GM04504 (cell line): ENCODE measurements at regions not wholly inside any gene's neighbourhood (a gene's known extent, or its start where the extent isn't known, plus 50 kb on each side); places are given as distances from the start of the nearest gene placed in this dataset.

ENCODE experiments used
- DNase-seq: peaks from one replicate; pipeline ENCODE4 v3.0.0-alpha.2; 2012; ENCODE audit warnings: low read depth

GRCh38 chr5:74316064-74316603 is 324.4 kb downstream of the ENC1 start:
- DNase-seq, result peak; percentile 90

GRCh38 chr5:74314906-74315305 is 325.6 kb downstream of the ENC1 start:
- no peak for DNase-seq

GRCh38 chr5:74313896-74314295 is 326.6 kb downstream of the ENC1 start:
- no peak for DNase-seq

GRCh38 chr5:74312746-74313145 is 327.8 kb downstream of the ENC1 start:
- no peak for DNase-seq

GRCh38 chr5:74311961-74312360 is 328.6 kb downstream of the ENC1 start:
- DNase-seq, result no peak

- no peak for DNase-seq
Measured at GRCh38 chr5:74310997-74311930, 329.3 kb downstream of the ENC1 start.

- no peak for DNase-seq
Measured at GRCh38 chr5:74310386-74310785, 330.1 kb downstream of the ENC1 start.

- no peak for DNase-seq
Measured at GRCh38 chr5:74309050-74309449, 331.5 kb downstream of the ENC1 start.

GRCh38 chr5:74306845-74307244 is 333.7 kb downstream of the ENC1 start:
- no peak for DNase-seq

GRCh38 chr5:74304536-74304935 is 336.0 kb downstream of the ENC1 start:
- no peak for DNase-seq

- DNase-seq, result no peak
Measured at GRCh38 chr5:74303578-74303977, 336.9 kb downstream of the ENC1 start.

GRCh38 chr5:74301576-74301975 is 339.0 kb downstream of the ENC1 start:
- no peak for DNase-seq

GRCh38 chr5:74300808-74301389 is 339.6 kb downstream of the ENC1 start:
- DNase-seq, result no peak

- no peak for DNase-seq
Measured at GRCh38 chr5:74299833-74300232, 340.7 kb downstream of the ENC1 start.

- no peak for DNase-seq
Measured at GRCh38 chr5:74296685-74297408, 343.7 kb downstream of the ENC1 start.

GRCh38 chr5:74295676-74296075 is 344.9 kb downstream of the ENC1 start:
- no peak for DNase-seq

GRCh38 chr5:74295141-74295540 is 345.4 kb downstream of the ENC1 start:
- DNase-seq, result no peak

- no peak for DNase-seq
Measured at GRCh38 chr5:74294231-74294705, 346.3 kb downstream of the ENC1 start.

- DNase-seq, result no peak
Measured at GRCh38 chr5:74293182-74293581, 347.3 kb downstream of the ENC1 start.

GRCh38 chr5:74290634-74291241 is 349.8 kb downstream of the ENC1 start:
- DNase-seq, result no peak

GRCh38 chr5:74289691-74290090 is 350.8 kb downstream of the ENC1 start:
- no peak for DNase-seq

- no peak for DNase-seq
Measured at GRCh38 chr5:74289238-74289637, 351.3 kb downstream of the ENC1 start.
